NK-92 treated with Interleukin-12 subunit alpha and Interleukin-12 subunit beta, amount 100 ng/mL, for 24 hours (cell line): ENCODE measurements at regions not wholly inside any gene's neighbourhood (a gene's known extent, or its start where the extent isn't known, plus 50 kb on each side); places are given as distances from the start of the nearest gene placed in this dataset.

Source experiments
- DNase-seq: peaks from one replicate; lab custom pipeline; 2025; lab: John Stamatoyannopoulos, UW

GRCh38 chr6:14670806-14671205 is 553.2 kb downstream of the CD83 start:
- DNase-seq: no peak

- no peak for DNase-seq
These were observed 553.7 kb downstream of the CD83 start for GRCh38 chr6:14671261-14671681.

GRCh38 chr6:14671937-14672336 is 554.4 kb downstream of the CD83 start:
- DNase-seq: no peak

- DNase-seq: no peak
These were observed 555.6 kb downstream of the CD83 start for GRCh38 chr6:14673201-14673600.

GRCh38 chr6:14674458-14674857 is 556.9 kb downstream of the CD83 start:
- DNase-seq: no peak

- DNase-seq: no peak
These were observed 557.5 kb downstream of the CD83 start for GRCh38 chr6:14674867-14675648.

- no peak for DNase-seq
These were observed 558.5 kb downstream of the CD83 start for GRCh38 chr6:14676064-14676463.

GRCh38 chr6:14676977-14677781 is 559.6 kb downstream of the CD83 start:
- no peak for DNase-seq

- DNase-seq: no peak
These were observed 564.0 kb upstream of the JARID2 start for GRCh38 chr6:14681699-14682487.

- DNase-seq: no peak
These were observed 563.1 kb upstream of the JARID2 start for GRCh38 chr6:14682812-14683211.

- no peak for DNase-seq
These were observed 556.2 kb upstream of the JARID2 start for GRCh38 chr6:14689639-14690038.

GRCh38 chr6:14690120-14691056 is 555.5 kb upstream of the JARID2 start:
- DNase-seq: no peak

- DNase-seq: no peak
These were observed 553.7 kb upstream of the JARID2 start for GRCh38 chr6:14692208-14692607.

GRCh38 chr6:14693301-14694192 is 552.3 kb upstream of the JARID2 start:
- no peak for DNase-seq

GRCh38 chr6:14694308-14694707 is 551.6 kb upstream of the JARID2 start:
- DNase-seq: no peak

GRCh38 chr6:14695579-14695978 is 550.3 kb upstream of the JARID2 start:
- DNase-seq: no peak

GRCh38 chr6:14696367-14696766 is 549.5 kb upstream of the JARID2 start:
- DNase-seq: no peak

- no peak for DNase-seq
These were observed 548.4 kb upstream of the JARID2 start for GRCh38 chr6:14697427-14697826.

GRCh38 chr6:14699803-14700601 is 545.9 kb upstream of the JARID2 start:
- no peak for DNase-seq
